A549 (cell line): ENCODE measurements at regions not wholly inside any gene's neighbourhood (a gene's known extent, or its start where the extent isn't known, plus 50 kb on each side); places are given as distances from the start of the nearest gene placed in this dataset.

Source experiments
- CTCF ChIP-seq: fragments of >200 bp; sonication (Bioruptor Twin); formaldehyde crosslinking; IDR thresholded peaks from 3 replicates; pipeline ENCODE4 v1.5.1; 2016
- EP300 ChIP-seq, 2 experiments: fragments of >200 bp; sonication (Bioruptor Twin); formaldehyde crosslinking; IDR thresholded peaks; 2 replicates in 1 of 2; 3 replicates in 1 of 2; pipeline ENCODE4 v1.6.1; 2016 to 2017
- HEYL ChIP-seq: fragments of 250-450 bp; sonication (Bioruptor Pico); IDR thresholded peaks from 2 replicates; pipeline ENCODE4 v1.8.0; 2021; ENCODE audit warnings: mild to moderate bottlenecking, moderate library complexity
- JUNB ChIP-seq: fragments of >200 bp; sonication (Bioruptor Twin); formaldehyde crosslinking; IDR thresholded peaks from 2 replicates; pipeline ENCODE4 v1.6.1; 2016
- MAZ ChIP-seq: fragments of 150-350 bp; IDR thresholded peaks from 2 replicates; pipeline ENCODE4 v1.6.1; 2014; ENCODE audit warnings: antibody characterized with exemption, low read depth, low read length, borderline replicate concordance
- MYC ChIP-seq: IDR thresholded peaks from 2 replicates; pipeline ENCODE4 v1.6.1; 2012; ENCODE audit warnings: mild to moderate bottlenecking, inconsistent platforms, low read length, improper control_type of control experiment, borderline replicate concordance
- PHF8 ChIP-seq: fragments of 200-600 bp; sonication (generic); IDR thresholded peaks from 2 replicates; pipeline ENCODE4 v1.6.1; 2016; ENCODE audit warnings: low read depth, mild to moderate bottlenecking, antibody characterized with exemption, moderate library complexity, borderline replicate concordance
- RCOR1 ChIP-seq: fragments of 150-350 bp; IDR thresholded peaks from 2 replicates; pipeline ENCODE4 v1.6.1; 2014; ENCODE audit warnings: antibody characterized with exemption, low read length, low read depth
- ZFP36 ChIP-seq: fragments of 450-650 bp; IDR thresholded peaks from 2 replicates; pipeline ENCODE4 v1.6.1; 2014; ENCODE audit warnings: borderline replicate concordance; ENCODE audit not compliant: partially characterized antibody
- TF ChIP-seq, protein P1 (sequence below): IDR thresholded peaks from 2 replicates; pipeline ENCODE4 v1.6.1; 2012
- TF ChIP-seq, protein P2 (sequence below): fragments of >200 bp; sonication (Bioruptor Twin); formaldehyde crosslinking; IDR thresholded peaks from 3 replicates; pipeline ENCODE4 v1.6.1; 2016

DNA sequence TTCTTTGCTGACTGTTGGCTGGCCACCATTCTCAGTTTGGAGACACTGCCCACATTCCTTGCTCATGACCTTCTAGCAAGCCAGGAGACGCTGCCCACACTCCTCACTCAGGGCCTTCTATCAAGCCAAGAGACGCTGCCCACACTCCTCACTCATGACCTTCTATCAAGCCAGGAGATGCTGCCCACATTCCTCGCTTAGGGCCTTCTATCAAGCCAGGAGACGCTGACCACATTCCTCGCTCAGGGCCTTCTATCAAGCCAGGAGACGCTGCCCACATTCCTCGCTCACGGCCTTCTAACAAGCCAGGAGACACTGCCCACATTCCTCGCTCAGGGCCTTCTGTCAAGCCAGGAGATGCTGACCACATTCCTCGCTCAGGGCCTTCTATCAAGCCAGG is 131.3 kb upstream of the CBLN2 start:
- TF ChIP-seq ZFP36 (no peak), CTCF (no peak), JUNB (no peak), MYC (no peak), RCOR1 (no peak), HEYL (no peak), MAZ (no peak), EP300 (IDR thresholded peaks at IDR 0.05) (no peak), PHF8 (no peak)
- TF ChIP-seq, protein P1, sequence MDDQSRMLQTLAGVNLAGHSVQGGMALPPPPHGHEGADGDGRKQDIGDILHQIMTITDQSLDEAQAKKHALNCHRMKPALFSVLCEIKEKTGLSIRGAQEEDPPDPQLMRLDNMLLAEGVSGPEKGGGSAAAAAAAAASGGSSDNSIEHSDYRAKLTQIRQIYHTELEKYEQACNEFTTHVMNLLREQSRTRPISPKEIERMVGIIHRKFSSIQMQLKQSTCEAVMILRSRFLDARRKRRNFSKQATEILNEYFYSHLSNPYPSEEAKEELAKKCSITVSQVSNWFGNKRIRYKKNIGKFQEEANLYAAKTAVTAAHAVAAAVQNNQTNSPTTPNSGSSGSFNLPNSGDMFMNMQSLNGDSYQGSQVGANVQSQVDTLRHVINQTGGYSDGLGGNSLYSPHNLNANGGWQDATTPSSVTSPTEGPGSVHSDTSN = no peak
- TF ChIP-seq, protein P2, sequence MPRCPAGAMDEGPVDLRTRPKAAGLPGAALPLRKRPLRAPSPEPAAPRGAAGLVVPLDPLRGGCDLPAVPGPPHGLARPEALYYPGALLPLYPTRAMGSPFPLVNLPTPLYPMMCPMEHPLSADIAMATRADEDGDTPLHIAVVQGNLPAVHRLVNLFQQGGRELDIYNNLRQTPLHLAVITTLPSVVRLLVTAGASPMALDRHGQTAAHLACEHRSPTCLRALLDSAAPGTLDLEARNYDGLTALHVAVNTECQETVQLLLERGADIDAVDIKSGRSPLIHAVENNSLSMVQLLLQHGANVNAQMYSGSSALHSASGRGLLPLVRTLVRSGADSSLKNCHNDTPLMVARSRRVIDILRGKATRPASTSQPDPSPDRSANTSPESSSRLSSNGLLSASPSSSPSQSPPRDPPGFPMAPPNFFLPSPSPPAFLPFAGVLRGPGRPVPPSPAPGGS = no peak
